GM18951 (cell line): ENCODE measurements at regions not wholly inside any gene's neighbourhood (a gene's known extent, or its start where the extent isn't known, plus 50 kb on each side); places are given as distances from the start of the nearest gene placed in this dataset.
"Not testable (repeated sequence)": the region's sequence is repeated elsewhere in the genome, so short reads cannot be mapped to it uniquely, and the experiment has no call there.

Source experiments
- POLR2A ChIP-seq: IDR thresholded peaks from 4 replicates; pipeline ENCODE4 v1.6.1; 2011; ENCODE audit warnings: mild to moderate bottlenecking; ENCODE audit not compliant: insufficient read length, insufficient read depth; ENCODE audit errors: extremely low read depth
- in situ Hi-C: fragments of 300-500 bp; cut with MboI; formaldehyde crosslinking; loops from one replicate; pipeline ENCODE4 v1.12.0; 2022; ENCODE audit warnings: low sequenced_read_pairs, mixed read lengths, inconsistent platforms; ENCODE audit not compliant: unreplicated experiment

GRCh38 chr2:175786471-175787124 is 215.5 kb downstream of the LNPK start:
- no peak for TF ChIP-seq POLR2A
- in situ Hi-C loops, result no loop called here

DNA sequence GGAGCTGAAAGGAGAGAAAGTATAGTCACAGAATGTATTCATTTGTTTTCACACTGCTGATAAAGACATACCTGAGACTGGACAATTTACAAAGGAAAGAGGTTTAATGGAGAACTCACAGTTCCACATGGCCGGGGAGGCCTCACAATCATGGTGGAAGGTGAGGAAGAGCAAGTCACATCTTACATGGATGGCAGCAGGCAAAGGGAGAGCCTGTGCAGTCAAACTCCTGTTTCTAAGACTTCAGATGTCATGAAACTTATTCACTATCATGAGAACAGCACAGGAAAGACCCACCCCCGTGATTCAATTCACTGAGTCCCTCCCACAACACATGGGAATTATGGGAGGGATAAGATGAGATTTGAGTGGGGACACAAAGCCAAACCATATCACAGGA is 224.7 kb downstream of the LNPK start:
- in situ Hi-C loops, result not testable (repeated sequence)

DNA sequence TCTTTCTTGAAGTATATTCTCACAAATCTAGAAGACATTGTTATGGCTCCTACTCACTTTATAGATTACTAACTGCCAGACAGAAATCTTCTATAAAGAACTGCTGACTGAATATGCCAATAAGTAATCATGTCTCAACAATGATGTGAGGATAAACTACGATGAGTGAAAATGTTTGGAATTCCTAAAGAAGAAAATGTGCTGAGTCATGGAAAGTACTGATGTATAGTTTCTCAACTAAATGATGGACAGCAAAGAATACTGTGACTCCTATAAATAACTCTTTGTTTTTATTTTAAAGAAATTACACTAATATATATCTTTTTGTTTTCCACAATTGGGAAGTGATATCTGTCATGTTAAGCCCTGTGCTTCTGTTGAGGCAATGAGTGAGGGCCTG is 232.9 kb downstream of the LNPK start:
- in situ Hi-C loops, result no loop called here
- no peak for TF ChIP-seq POLR2A

GRCh38 chr2:175766880-175767279 is 235.2 kb downstream of the LNPK start:
- no peak for TF ChIP-seq POLR2A
- in situ Hi-C loops, result no loop called here

DNA sequence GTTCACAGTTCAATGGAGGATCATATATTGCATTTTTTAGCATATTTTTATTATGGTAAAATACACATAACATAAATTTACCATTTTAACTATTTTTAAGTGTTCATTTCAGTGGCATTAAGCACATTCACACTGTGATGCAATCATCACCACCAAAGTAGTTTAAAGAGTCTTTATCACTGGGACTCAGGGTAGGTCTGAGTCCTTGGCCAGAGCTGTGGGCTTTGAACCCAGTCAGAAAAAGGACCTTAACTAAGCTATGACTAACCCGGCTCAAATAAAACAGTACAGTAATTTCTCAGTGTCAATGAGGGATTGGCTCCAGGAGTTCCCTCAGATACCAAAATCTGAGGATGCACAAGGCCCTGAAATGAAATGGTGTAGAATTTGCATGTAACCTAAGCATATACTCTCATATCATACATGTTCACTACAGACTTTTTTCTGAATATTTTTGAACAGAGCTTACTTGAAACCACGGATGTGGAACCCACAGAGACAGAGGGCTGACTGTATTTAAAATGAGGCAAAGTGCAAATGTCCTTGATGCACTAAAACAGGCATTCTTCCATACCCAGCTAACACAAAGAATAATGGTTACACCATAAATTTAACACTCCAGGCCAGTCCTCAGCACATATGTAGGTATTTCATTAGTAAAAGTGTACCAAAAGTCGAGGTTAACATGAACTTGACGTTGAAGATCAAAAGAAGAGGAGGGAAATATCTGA is 246.2 kb downstream of the LNPK start:
- in situ Hi-C loops, result no loop called here
- TF ChIP-seq POLR2A, result no peak

DNA sequence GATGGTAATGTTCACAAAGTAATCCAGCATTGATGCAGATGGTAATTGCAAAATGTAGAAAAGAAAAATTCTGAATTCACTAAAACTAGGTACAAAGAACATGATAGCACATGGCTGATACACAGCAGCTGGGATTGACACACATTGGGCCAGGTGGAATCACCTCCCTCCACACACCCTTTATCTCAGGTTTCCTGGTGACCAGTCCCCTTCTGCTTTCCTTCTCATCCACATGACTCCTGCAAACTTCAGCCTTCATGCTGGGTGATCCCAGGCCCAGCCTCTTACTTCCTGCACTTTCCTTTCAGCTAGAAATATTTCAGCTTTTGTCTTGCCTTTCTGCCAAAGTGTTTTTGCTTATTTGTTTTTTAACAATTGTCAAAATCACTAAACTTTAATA is 246.9 kb downstream of the LNPK start:
- no peak for TF ChIP-seq POLR2A
- in situ Hi-C loops, result no loop called here

DNA sequence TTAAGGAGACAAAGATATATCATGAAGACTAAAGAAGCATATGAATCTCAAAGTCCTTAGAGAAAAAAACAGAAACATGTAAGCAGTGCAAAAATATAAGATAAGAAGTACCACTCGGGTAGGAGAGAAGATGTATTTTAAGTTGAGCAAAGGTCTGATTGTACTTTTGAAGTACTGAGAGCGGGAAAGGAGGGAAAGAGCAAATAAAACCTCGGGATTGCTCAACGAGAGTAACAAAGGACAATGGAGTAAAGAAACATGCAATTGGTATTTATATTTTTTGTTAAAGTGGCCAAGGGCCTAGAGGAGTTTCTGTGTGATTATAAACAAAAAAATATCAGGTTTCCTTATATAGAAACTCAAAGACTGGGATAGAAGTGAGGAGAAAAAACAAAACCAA is 251.9 kb downstream of the LNPK start:
- in situ Hi-C loops, result no loop called here
- TF ChIP-seq POLR2A, result no peak

DNA sequence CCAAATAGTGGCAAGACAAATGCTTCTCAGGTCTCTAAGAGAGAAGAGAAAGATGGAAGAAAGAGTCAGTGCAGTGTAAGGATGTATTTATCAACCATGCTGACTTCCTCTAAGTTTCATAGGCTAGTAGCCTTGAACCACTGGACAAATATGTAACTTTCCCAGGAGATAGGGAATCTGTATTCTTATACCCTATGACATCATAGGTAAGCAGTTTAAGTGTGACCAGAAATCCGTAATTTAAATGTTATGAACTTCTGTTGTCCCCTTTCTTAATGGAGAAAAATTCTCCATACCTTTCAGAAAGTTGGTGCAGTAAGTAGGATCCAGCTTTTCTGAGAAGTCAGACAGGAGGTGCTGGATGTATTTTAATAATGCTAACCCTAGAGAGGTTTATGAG is 256.2 kb downstream of the LNPK start:
- TF ChIP-seq POLR2A, result no peak

DNA sequence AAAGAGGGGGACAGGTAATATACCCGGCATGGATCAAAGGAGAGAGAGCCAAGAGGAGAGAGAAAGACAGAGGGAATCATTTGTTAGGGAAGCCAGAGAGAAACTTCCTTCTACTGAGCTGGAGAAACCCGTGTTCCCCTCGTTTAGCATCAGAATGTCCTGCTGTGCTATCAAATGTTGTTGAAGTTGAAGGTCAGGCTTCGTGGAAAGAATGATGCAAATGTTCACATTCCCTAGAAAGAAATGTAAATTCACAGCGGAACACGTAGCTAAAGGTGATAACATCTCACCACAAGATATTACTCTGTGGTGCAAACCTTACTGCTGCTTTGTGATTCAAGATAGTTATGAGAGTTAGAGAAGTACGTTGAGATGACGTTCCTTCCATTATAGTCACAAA is 258.1 kb downstream of the LNPK start:
- TF ChIP-seq POLR2A, result no peak
- in situ Hi-C loops, result no loop called here

More for the DNA sequence above, 256.2 kb downstream of the LNPK start:
- in situ Hi-C loops, result no loop called here

DNA sequence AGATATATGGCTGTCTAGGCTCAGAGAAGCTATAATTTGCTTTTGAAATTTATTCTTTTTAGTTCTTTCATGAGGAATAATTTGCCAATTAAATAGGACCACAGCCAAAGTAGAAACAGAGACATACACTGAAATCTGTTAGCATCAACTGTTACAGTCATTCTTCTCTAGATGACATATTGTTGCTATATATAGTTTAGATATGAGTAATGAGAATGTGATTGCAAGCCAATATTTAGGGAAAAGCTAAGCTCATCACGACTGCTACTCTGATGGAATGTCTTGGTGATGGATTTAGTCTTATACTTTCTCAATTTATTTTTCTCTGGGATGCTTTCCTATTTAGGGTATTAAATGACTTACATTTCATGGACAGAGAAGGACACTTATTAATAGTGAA is 259.1 kb downstream of the LNPK start:
- in situ Hi-C loops, result no loop called here
- TF ChIP-seq POLR2A, result no peak

DNA sequence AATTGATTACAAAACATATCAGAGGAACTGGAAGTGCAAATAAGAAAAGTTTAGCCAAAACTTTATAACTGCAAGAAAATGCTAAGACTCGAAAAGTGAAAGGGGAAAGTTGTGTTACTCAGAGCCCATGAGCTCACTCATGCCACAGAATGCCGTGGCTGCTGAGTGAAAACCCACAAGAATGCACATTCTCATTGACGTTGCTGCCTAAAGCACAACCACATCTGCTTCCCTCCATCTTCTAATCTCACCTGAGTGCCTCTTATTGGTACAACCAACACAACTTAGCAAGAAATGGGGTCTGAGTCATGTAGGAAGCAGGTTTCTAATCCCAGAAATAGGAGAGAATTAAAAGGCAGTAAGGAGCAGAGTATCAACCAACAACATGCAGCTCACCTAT is 259.7 kb downstream of the LNPK start:
- TF ChIP-seq POLR2A, result no peak
- in situ Hi-C loops, result no loop called here

DNA sequence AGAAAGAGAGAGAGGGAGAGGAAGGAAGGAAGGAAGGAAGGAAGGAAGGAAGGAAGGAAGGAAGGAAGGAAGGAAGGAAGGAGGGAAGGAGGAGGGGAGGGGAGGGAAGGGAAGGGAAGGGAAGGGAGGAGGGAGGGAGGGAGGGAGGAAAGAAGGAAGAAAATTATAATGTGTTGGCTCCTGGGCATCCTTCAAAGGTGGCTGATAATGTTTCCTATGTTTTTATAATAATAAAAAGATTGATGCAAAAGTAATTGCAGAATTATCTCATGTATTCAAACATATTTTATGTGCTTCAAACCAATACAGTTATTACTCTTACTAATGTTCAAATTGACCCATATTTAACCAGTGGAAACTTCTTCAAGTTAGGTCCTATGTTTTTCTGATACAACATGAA is 260.9 kb downstream of the LNPK start:
- TF ChIP-seq POLR2A, result no peak
- in situ Hi-C loops, result no loop called here

DNA sequence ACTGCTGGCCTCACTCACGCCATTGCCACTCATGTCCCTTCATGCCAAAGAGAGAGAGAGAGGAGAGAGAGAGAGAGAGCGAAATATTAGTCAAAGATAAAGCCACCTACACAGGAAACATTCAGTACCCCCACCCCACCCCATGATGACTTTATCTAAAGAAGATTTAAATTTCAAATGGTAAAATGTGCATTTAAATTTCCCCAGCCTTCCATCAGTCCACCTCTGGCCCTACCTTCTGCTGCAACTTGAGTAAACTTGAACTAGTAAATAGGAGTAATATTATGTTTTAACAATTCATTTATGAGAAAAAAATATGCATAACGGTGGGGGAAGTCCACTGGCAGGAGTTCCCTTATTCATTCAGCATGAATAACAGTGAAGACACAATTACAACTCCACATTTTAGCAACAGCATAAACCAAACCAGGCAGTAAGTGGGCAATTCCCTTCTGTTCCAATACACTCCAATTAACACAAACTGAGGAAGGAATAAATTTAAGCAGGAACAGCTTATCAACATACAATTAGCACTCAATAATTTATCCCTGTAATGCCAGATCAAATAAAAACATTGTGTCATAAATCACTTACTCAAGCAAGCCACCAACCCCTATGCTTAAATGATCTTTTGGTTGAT is 264.2 kb downstream of the LNPK start:
- TF ChIP-seq POLR2A, result no peak
- in situ Hi-C loops, result no loop called here

DNA sequence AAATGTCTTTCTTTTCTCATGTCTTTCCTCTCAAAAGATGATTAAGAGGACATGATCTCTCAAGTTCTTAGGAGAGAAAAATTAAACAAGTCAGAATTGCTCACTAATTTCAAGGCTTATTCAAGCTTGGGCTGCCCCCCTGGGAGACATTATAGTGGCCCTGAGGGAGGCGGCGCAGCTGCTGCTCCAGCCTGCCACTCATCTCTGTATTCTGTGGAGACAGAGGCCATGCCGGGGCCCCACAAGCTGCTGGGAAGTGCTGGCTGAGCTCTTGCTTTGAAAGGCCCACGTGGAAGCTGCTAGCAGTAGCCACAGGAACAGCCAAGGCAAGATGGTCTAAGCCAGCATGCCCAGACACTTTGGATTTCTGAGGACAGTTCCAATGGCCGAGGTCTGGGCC is 267.4 kb downstream of the LNPK start:
- in situ Hi-C loops, result no loop called here
- no peak for TF ChIP-seq POLR2A

DNA sequence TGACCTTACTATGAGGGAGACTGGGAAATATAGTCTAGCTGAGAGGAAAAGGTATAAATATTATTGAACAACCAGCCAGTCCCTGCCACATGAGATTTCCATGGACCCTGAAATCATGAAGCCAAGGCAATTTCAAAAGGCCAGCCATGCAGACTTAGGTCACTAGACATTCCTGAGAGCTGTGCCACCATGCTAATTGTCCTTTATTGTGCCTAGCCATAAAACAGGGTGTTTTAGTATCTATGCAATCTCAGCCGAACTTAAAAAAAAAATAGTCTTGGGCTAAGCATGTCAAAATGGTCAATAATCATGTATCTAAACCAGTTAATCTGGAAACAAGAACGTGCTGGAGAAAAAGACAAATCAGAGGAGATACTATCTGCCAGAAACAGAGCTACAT is 269.5 kb downstream of the LNPK start:
- no peak for TF ChIP-seq POLR2A
- in situ Hi-C loops, result no loop called here

- in situ Hi-C loops, result no loop called here
- TF ChIP-seq POLR2A, result no peak
Observed at GRCh38 chr2:175730050-175730449, 272.0 kb downstream of the LNPK start.
